AG10803 (cell line): ENCODE measurements at regions not wholly inside any gene's neighbourhood (a gene's known extent, or its start where the extent isn't known, plus 50 kb on each side); places are given as distances from the start of the nearest gene placed in this dataset.

ENCODE experiments used
- DNase-seq: peaks from one replicate; pipeline ENCODE4 v3.0.0; 2010; ENCODE audit warnings: low read depth
- H3K4me3 ChIP-seq: 2 replicates; pipeline ENCODE4 v1.5.1; 2011; ENCODE audit warnings: mild to moderate bottlenecking, low read length, control low read depth
- CTCF ChIP-seq: conservative IDR thresholded peaks from 2 replicates; pipeline ENCODE4 v1.5.1; 2011; ENCODE audit warnings: mild to moderate bottlenecking, low read length, control low read depth, inconsistent platforms

GRCh38 chr1:14371771-14372497 lies 226.6 kb upstream of the KAZN start:
- no peak for TF ChIP-seq CTCF
- no peak overlapping the region for H3K4me3 ChIP-seq
- DNase-seq, result peak; percentile 73

DNA sequence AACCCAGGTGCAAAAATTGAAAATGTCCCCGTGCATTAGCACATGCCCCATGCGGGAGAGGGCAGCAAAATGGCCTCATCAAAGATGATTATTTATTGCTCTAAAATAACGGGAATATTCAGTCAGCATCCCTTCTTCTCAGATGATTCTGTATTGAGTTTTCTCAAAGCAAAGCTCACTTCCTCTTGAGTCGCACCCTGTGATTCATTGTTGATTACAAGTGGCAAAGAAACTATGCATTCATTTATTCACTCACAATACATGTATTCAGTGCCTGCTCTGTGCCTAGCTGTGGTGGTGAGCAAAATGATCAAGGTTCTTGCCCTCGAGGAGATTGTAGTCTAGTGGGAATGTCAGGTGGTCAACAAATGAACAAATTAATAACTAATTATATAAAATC lies 226.0 kb upstream of the KAZN start:
- H3K4me3 ChIP-seq, result no peak overlapping the region
- DNase-seq, result peak; percentile 42
- TF ChIP-seq CTCF, result no peak

GRCh38 chr1:14373081-14373758 lies 225.3 kb upstream of the KAZN start:
- no peak for DNase-seq
- H3K4me3 ChIP-seq, result no peak overlapping the region
- no peak for TF ChIP-seq CTCF

- TF ChIP-seq CTCF, result no peak
- DNase-seq, result no peak
- no peak overlapping the region for H3K4me3 ChIP-seq
These were observed 223.3 kb upstream of the KAZN start for GRCh38 chr1:14375226-14375625.

- no peak for TF ChIP-seq CTCF
- no peak overlapping the region for H3K4me3 ChIP-seq
- peak; percentile 53 for DNase-seq
These were observed 221.1 kb upstream of the KAZN start for GRCh38 chr1:14377386-14377785.

- no peak overlapping the region for H3K4me3 ChIP-seq
- TF ChIP-seq CTCF, result no peak
- no peak for DNase-seq
These were observed 218.1 kb upstream of the KAZN start for GRCh38 chr1:14380408-14380807.

- no peak overlapping the region for H3K4me3 ChIP-seq
- no peak for DNase-seq
These were observed 207.7 kb upstream of the KAZN start for GRCh38 chr1:14390816-14391215.

More at GRCh38 chr1:14390816-14391215, 207.7 kb upstream of the KAZN start:
- no peak for TF ChIP-seq CTCF
